ENCODE measurements at regions not wholly inside any gene's neighbourhood (a gene's known extent, or its start where the extent isn't known, plus 50 kb on each side); places are given as distances from the start of the nearest gene placed in this dataset.

- TF ChIP-seq, protein P1, sequence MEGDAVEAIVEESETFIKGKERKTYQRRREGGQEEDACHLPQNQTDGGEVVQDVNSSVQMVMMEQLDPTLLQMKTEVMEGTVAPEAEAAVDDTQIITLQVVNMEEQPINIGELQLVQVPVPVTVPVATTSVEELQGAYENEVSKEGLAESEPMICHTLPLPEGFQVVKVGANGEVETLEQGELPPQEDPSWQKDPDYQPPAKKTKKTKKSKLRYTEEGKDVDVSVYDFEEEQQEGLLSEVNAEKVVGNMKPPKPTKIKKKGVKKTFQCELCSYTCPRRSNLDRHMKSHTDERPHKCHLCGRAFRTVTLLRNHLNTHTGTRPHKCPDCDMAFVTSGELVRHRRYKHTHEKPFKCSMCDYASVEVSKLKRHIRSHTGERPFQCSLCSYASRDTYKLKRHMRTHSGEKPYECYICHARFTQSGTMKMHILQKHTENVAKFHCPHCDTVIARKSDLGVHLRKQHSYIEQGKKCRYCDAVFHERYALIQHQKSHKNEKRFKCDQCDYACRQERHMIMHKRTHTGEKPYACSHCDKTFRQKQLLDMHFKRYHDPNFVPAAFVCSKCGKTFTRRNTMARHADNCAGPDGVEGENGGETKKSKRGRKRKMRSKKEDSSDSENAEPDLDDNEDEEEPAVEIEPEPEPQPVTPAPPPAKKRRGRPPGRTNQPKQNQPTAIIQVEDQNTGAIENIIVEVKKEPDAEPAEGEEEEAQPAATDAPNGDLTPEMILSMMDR (IDR thresholded peaks at IDR 0.05; ENCODE audit: low read depth, low read length), result no peak
- no peak overlapping the region for H3K4me3 ChIP-seq (ENCODE audit: low read depth, low read length)
Observed at GRCh38 chr2:20509301-20509769, 62.5 kb downstream of the RHOB start.

DNA sequence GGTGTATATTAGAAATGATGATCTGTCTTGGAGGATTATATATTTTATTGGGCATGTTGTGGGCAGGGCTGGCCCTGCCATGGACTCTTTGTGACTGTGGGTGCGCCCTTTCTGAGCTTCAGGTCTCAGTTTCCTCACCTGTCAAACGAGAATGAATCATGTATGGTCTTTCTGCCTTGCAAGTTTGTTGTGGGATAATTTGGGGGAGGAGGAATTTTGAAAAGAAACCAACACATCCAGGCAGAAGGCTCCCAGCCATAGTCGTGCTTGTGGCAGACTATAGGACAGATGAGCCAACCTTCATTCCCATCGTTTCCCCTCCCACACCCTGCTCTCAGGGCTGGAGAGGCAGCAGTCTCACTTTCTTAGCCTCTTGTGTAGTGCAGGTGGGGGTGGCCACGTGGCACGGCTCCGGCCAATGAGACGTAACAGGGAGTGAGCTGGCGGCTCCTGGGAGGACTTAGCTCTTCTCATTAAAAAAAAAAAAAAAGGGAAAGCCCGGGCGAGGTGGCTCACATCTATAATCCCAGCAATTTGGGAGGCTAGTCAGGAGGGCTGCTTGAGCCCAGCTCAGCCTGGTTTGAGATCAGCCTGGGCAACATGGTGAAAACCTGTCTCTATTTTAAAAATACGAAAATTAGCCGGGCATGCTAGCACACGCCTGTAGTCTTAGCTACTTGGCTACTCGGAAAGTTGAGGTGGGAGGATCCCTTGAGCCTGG, 63.1 kb downstream of the RHOB start:
- in situ Hi-C loops (cut with HindIII; ENCODE audit: low sequenced_read_pairs), result no loop called here
- TF ChIP-seq, protein P1 (IDR thresholded peaks at IDR 0.05; ENCODE audit: low read depth, low read length), result no peak
- DNase-seq (ENCODE audit: low read depth, low spot score), result no peak
- no peak overlapping the region for H3K4me3 ChIP-seq (ENCODE audit: low read depth, low read length)

More at GRCh38 chr2:20509301-20509769, 62.5 kb downstream of the RHOB start:
- DNase-seq (ENCODE audit: low read depth, low spot score), result no peak
- in situ Hi-C loops (cut with HindIII; ENCODE audit: low sequenced_read_pairs), result no loop called here

GRCh38 chr2:20511130-20511529, 64.3 kb downstream of the RHOB start:
- in situ Hi-C loops (cut with HindIII; ENCODE audit: low sequenced_read_pairs), result no loop called here
- no peak for DNase-seq (ENCODE audit: low read depth, low spot score)
- TF ChIP-seq, protein P1 (IDR thresholded peaks at IDR 0.05; ENCODE audit: low read depth, low read length), result no peak
- no peak overlapping the region for H3K4me3 ChIP-seq (ENCODE audit: low read depth, low read length)

- no peak overlapping the region for H3K4me3 ChIP-seq (ENCODE audit: low read depth, low read length)
- TF ChIP-seq, protein P1 (IDR thresholded peaks at IDR 0.05; ENCODE audit: low read depth, low read length), result no peak
- in situ Hi-C loops (cut with HindIII; ENCODE audit: low sequenced_read_pairs), result no loop called here
- DNase-seq (ENCODE audit: low read depth, low spot score), result no peak
Observed at GRCh38 chr2:20512061-20512605, 65.3 kb downstream of the RHOB start.

- DNase-seq (ENCODE audit: low read depth, low spot score), result no peak
- H3K4me3 ChIP-seq (ENCODE audit: low read depth, low read length), result no peak overlapping the region
- in situ Hi-C loops (cut with HindIII; ENCODE audit: low sequenced_read_pairs), result no loop called here
- TF ChIP-seq, protein P1 (IDR thresholded peaks at IDR 0.05; ENCODE audit: low read depth, low read length), result no peak
Observed at GRCh38 chr2:20513946-20514345, 67.1 kb downstream of the RHOB start.

- peak; percentile 98 for DNase-seq (ENCODE audit: low read depth, low spot score)
- in situ Hi-C loops (cut with HindIII; ENCODE audit: low sequenced_read_pairs), result no loop called here
- no peak overlapping the region for H3K4me3 ChIP-seq (ENCODE audit: low read depth, low read length)
- TF ChIP-seq, protein P1 (IDR thresholded peaks at IDR 0.05; ENCODE audit: low read depth, low read length), result no peak
Observed at GRCh38 chr2:20514596-20515269, 67.9 kb downstream of the RHOB start.
